Pancreas (tissue), 10 donors: ENCODE measurements at regions not wholly inside any gene's neighbourhood (a gene's known extent, or its start where the extent isn't known, plus 50 kb on each side); places are given as distances from the start of the nearest gene placed in this dataset.
A peak's percentile ranks its signal among the peaks of the same experiment; 100 is the strongest.

ENCODE experiments used
- ATAC-seq, 4 donors: fragments of 200-7000 bp; cut with Tn5 transposase; one replicate each; pipeline versions ENCODE4 v1.8.0 to v1.9.1; 2020; ENCODE audit warnings: mild to moderate bottlenecking in 4 of 4, moderate library complexity in 4 of 4
- DNase-seq, 6 donors: peaks; one replicate each; pipeline ENCODE4 v3.0.0-alpha.2; 2020
- FAIRE-seq: peaks from 2 replicates; lab custom pipeline; 2012; peaks lifted over from hg19 to GRCh38; lab: Jason Lieb, UNC
- H3K27ac ChIP-seq, 4 donors: fragments of 200-600 bp; sonication (generic); 1 replicate in 3 of 4; 2 replicates in 1 of 4; pipeline versions ENCODE4 v1.5.0 to v1.8.0; 2020
- H3K27me3 ChIP-seq, 4 donors: fragments of 200-600 bp; one replicate each; pipeline ENCODE4 v1.8.0; 2021
- H3K36me3 ChIP-seq, 3 donors: fragments of 200-600 bp; sonication (generic) in 1 of 3; one replicate each; pipeline versions ENCODE4 v1.5.0 to v1.8.0; 2020 to 2021
- H3K4me1 ChIP-seq, 3 donors: fragments of 200-600 bp; one replicate each; pipeline ENCODE4 v1.8.0; 2021
- H3K4me3 ChIP-seq, 4 donors: fragments of 200-600 bp; sonication (generic) in 2 of 4; one replicate each; pipeline versions ENCODE4 v1.5.0 to v1.8.0; 2020 to 2021
- H3K9me3 ChIP-seq, 4 donors: fragments of 200-600 bp; one replicate each; pipeline ENCODE4 v1.8.0; 2021
- WGBS, 2 donors: extraction: QIAGEN DNeasy Blood & Tissue Kit; methylation state at CpG; one replicate each; pipeline ENCODE4 v1.1.7; 2013; 5-methylcytosine and 5-hydroxymethylcytosine counted together
- intact Hi-C, 3 donors: fragments of 100-400 bp; cut with DNase I; formaldehyde crosslinking; loops; one replicate each; pipeline versions ENCODE4 v1.11.1 to v1.14.2; 2022
- TF ChIP-seq, protein P1 (sequence below), 4 donors: fragments of 200-600 bp; sonication (generic) in 3 of 4; IDR thresholded peaks; one replicate each; pipeline versions ENCODE4 v1.5.0 to v1.8.0; 2021; ENCODE audit warnings: antibody characterized with exemption in 4 of 4
- donor health status: healthy with polysubstance abuse.
- donor health status: DM: no; HTN: no; CAD: no; lungs with moderate emphysema.
- donor health status: DM: no; HTN: no; CAD: no.
- donor health status: control.
- donor health status: control.
- donor health status: Bipolar disorder and iron deficiency.
- donor health status: DM: yes; HTN: yes; CAD: no.
- donor health status: DM: no; HTN: no; CAD: no.
- donor health status: DM: no; HTN: no; CAD: no.
- donor health status: DM: yes; HTN: yes; CAD: no.

- FAIRE-seq = no peak
- TF ChIP-seq, protein P1, sequence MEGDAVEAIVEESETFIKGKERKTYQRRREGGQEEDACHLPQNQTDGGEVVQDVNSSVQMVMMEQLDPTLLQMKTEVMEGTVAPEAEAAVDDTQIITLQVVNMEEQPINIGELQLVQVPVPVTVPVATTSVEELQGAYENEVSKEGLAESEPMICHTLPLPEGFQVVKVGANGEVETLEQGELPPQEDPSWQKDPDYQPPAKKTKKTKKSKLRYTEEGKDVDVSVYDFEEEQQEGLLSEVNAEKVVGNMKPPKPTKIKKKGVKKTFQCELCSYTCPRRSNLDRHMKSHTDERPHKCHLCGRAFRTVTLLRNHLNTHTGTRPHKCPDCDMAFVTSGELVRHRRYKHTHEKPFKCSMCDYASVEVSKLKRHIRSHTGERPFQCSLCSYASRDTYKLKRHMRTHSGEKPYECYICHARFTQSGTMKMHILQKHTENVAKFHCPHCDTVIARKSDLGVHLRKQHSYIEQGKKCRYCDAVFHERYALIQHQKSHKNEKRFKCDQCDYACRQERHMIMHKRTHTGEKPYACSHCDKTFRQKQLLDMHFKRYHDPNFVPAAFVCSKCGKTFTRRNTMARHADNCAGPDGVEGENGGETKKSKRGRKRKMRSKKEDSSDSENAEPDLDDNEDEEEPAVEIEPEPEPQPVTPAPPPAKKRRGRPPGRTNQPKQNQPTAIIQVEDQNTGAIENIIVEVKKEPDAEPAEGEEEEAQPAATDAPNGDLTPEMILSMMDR (IDR thresholded peaks at IDR 0.05) = no peak
- 68 to 78% methylated on average over 5 of the region's 5 CpGs for WGBS, 2 donors
- no peak overlapping the region for H3K4me3 ChIP-seq
- no peaks in the 10 kb centered on the region for H3K4me1 ChIP-seq
- intact Hi-C loops = no loop called here
- H3K27ac ChIP-seq = no peak overlapping the region
- DNase-seq = no peak
- no peaks in the 10 kb centered on the region for H3K9me3 ChIP-seq
- ATAC-seq = no peak
- H3K36me3 ChIP-seq = no peaks in the 10 kb centered on the region
- no peaks in the 10 kb centered on the region for H3K27me3 ChIP-seq
Measured at GRCh38 chr15:72978223-72978622, 74.0 kb upstream of the NEO1 start.

DNA sequence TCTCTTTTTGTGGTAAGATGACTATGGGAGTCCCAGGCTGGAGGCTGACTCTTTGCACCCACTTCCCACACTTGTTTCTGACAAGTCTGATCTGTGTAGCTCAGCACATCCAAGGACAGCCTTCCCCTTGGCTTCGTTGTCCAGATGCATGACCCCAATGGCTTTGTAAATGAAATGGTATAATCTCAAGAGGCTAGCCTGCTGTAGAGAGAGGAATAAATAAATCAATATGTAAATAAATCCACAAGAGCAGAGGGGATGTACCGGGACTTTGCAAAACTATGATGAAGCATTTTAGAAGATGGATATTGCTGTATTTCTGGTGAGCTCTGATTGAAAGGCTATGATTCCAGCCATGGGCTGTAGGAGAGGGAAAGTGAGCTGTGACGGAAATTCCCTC is 79.9 kb upstream of the NEO1 start:
- no peak overlapping the region for H3K27ac ChIP-seq
- no peak for ATAC-seq
- WGBS, 2 donors = 67 to 69% methylated on average over 3 of the region's 3 CpGs

DNA sequence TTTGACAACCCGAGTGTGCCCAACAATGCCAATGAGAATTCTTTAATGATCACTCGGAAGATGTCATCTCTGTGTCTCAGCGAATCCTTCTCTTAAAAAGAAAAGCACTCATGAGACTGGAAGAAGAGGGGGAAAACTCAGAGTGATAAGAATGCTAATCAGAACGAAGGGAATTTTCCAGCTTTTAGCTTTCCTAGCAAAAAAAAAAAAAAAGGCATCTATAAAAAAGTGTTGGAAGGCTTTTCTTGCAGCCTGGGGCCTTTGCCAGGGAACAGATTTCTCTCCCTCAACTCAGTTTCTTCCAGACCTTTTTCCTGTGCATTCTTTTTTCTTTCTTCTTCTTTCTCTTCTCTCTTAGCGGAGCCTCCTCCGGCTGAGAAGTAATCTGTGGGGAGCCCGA is 80.5 kb upstream of the NEO1 start:
- Histone ChIP-seq H3K36me3 (no peaks in the 10 kb centered on the region), H3K4me1 (no peaks in the 10 kb centered on the region), H3K27me3 (no peaks in the 10 kb centered on the region), H3K9me3 (no peaks in the 10 kb centered on the region), H3K4me3 (no peak overlapping the region), H3K27ac (no peak overlapping the region)
- 60 to 79% methylated on average over 7 of the region's 7 CpGs for WGBS, 2 donors
- ATAC-seq = no peak
- no peak for FAIRE-seq
- TF ChIP-seq, protein P1 (IDR thresholded peaks at IDR 0.05) = no peak
- no peak for DNase-seq
- intact Hi-C loops = no loop called here

More for the DNA sequence above, 79.9 kb upstream of the NEO1 start:
- no peaks in the 10 kb centered on the region for H3K4me1 ChIP-seq
- FAIRE-seq = no peak
- intact Hi-C loops = no loop called here
- H3K36me3 ChIP-seq = no peaks in the 10 kb centered on the region
- no peak for DNase-seq
- H3K4me3 ChIP-seq = no peak overlapping the region
- TF ChIP-seq, protein P1 (IDR thresholded peaks at IDR 0.05) = no peak
- H3K9me3 ChIP-seq = no peaks in the 10 kb centered on the region
- no peaks in the 10 kb centered on the region for H3K27me3 ChIP-seq

DNA sequence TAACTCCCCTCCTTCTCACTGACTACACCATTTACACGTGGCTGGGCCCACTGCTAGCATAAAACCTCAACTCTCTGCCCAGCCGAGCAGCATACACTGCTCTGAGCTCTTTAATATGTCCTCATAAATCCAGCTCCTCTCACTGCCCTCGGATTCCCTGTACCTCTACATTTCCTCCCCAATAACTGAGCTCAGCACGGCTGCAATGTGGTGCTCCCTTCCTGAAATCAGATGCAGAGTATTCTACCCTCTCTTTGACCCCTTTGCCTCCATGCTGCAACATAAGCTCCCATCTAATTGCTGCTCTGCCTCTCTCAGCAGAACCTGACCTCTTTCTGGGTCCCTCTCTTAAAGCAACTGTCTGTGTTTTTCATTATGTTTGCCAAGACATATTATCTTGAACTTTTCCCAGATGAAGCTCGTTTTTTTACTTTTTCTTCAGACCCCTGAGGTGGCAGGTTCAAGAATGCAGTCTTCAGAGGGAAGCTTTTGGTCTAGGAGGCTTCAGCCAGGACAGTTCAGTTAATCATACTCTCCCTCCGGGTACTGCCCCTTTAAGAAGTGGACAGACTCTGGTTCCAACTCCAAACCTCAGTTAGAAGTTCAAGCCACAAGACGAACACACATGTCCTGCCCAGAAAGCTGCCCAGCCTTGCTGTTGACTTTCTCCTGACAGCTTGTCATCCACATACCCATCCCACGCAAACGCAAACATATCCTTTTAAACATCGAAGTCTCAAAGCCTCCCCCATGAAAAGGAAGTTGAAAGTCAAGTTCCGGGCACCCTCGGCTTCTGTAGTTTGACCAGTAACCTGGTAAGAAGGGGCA is 81.1 kb upstream of the NEO1 start:
- H3K9me3 ChIP-seq = no peaks in the 10 kb centered on the region
- no peak for FAIRE-seq
- TF ChIP-seq, protein P1 (IDR thresholded peaks at IDR 0.05) = no peak
- no peaks in the 10 kb centered on the region for H3K4me1 ChIP-seq
- no peak overlapping the region for H3K4me3 ChIP-seq
- no peaks in the 10 kb centered on the region for H3K27me3 ChIP-seq
- WGBS, 2 donors = 32 to 37% methylated on average over 12 of the region's 12 CpGs
- no peak for DNase-seq
- no peaks in the 10 kb centered on the region for H3K36me3 ChIP-seq
- ATAC-seq = peak in 2 of 4 donors; percentile 33 to 43
- intact Hi-C loops = no loop called here
- H3K27ac ChIP-seq = no peak overlapping the region

- H3K36me3 ChIP-seq = no peaks in the 10 kb centered on the region
- TF ChIP-seq, protein P1 (IDR thresholded peaks at IDR 0.05) = no peak
- WGBS, 2 donors = 9 to 11% methylated on average over 5 of the region's 5 CpGs
- no peak for ATAC-seq
- no peaks in the 10 kb centered on the region for H3K4me1 ChIP-seq
- FAIRE-seq = no peak
- H3K27me3 ChIP-seq = no peaks in the 10 kb centered on the region
- H3K4me3 ChIP-seq = no peak overlapping the region
- DNase-seq = peak in 3 of 6 donors; percentile 19 to 69 (median 43)
- H3K9me3 ChIP-seq = no peaks in the 10 kb centered on the region
- H3K27ac ChIP-seq = no peak overlapping the region
- intact Hi-C loops = no loop called here
Measured at GRCh38 chr15:72968531-72968922, 83.7 kb upstream of the NEO1 start.
